Memory B cell (primary cell): ENCODE measurements at regions not wholly inside any gene's neighbourhood (a gene's known extent, or its start where the extent isn't known, plus 50 kb on each side); places are given as distances from the start of the nearest gene placed in this dataset.

Experiments
- ATAC-seq: fragments of 150-1000 bp; cut with Tn5 transposase; 2 replicates; pipeline ENCODE4 v1.10.0; 2021; ENCODE audit warnings: low read depth, mild to moderate bottlenecking, moderate library complexity
- DNase-seq, 2 donors: peaks; one replicate each; pipeline ENCODE4 v3.0.0; 2022; ENCODE audit warnings: low spot score in 2 of 2
- H3K27ac Mint-ChIP-seq: one replicate; pipeline ENCODE4 v1.8.0; 2022; ENCODE audit warnings: mild to moderate bottlenecking, moderate library complexity, mixed read lengths
- H3K27me3 Mint-ChIP-seq: one replicate; pipeline ENCODE4 v1.8.0; 2022; ENCODE audit warnings: mixed read lengths
- H3K36me3 Mint-ChIP-seq: one replicate; pipeline ENCODE4 v1.8.0; 2022; ENCODE audit warnings: mild to moderate bottlenecking, mixed read lengths
- H3K4me1 Mint-ChIP-seq: one replicate; pipeline ENCODE4 v1.8.0; 2022; ENCODE audit warnings: mixed read lengths
- H3K4me3 Mint-ChIP-seq: one replicate; pipeline ENCODE4 v1.8.0; 2022; ENCODE audit warnings: mild to moderate bottlenecking, moderate library complexity, mixed read lengths
- H3K9me3 Mint-ChIP-seq: one replicate; pipeline ENCODE4 v1.8.0; 2022; ENCODE audit warnings: mixed read lengths

DNA sequence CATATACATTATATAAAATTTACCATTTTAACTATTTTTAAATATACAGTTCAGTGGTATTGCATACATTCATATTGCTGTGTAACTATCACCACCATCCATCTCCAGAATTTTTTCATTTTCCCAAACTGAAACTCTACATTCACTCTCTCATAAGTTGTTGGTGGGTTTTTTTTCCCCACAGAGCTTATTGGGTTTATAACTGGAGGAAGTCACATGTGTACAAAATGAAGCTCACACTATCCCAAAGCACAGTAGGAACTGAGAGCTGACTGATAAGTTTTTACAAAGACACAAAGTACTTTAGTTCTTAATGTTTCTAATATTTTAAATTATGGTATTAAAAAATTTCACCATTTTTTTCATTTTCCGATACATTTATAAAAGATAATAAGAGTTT, 78.8 kb upstream of the TNFAIP3 start:
- Mint-ChIP-seq H3K27ac (no peak overlapping the region), H3K36me3 (peaks cover 3% of the 10 kb centered on the region), H3K4me1 (peaks cover 21% of the 10 kb centered on the region), H3K9me3 (peaks cover 3% of the 10 kb centered on the region), H3K4me3 (no peak overlapping the region), H3K27me3 (no peaks in the 10 kb centered on the region)
- ATAC-seq (no peak), DNase-seq (no peak)

DNA sequence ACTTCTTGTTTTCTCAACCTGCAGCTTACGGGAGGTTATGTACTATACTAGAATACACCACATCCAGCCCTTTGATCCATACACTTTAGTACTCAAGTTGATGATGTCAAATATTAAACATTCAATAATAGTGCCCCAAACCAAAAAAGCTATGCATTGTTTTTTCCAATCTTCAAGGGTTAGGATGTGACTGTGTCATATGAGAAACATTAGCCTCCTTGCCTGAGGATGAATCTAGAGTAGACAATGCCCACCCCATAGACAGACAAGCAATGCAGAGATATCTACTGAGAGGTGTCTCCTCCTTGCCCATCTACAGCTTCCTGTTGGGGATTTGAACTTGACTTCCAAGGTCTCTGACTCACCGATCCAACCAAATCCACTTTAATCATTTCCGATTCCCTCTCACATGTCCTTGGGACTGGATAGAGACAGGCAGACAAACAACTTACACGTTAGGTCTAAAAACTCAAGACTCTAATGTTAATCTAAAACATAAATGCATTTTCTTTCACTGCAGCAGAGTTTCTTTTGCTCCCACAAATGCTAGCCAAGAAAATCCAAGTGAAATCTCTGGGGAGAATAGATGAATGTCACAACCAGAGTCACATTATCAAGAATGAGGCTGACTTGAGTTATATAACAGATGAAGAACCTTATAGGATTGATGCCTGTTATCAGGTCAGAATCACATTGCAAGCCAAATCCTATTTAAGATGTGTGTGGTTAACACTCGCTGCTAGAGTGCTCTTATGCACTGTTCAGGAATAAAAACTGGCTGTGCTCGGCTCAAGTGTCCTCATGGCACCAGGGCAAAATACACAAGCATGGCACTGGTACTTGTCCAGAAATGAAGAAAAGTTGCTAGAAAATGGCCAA, 75.5 kb upstream of the TNFAIP3 start:
- no peaks in the 10 kb centered on the region for H3K27me3 Mint-ChIP-seq
- H3K27ac Mint-ChIP-seq = peak overlapping the region; percentile 80
- no peak for ATAC-seq
- no peak for DNase-seq
- H3K4me1 Mint-ChIP-seq = peaks cover 30% of the 10 kb centered on the region
- H3K36me3 Mint-ChIP-seq = peaks cover 3% of the 10 kb centered on the region
- peaks cover 3% of the 10 kb centered on the region for H3K9me3 Mint-ChIP-seq
- H3K4me3 Mint-ChIP-seq = no peak overlapping the region

DNA sequence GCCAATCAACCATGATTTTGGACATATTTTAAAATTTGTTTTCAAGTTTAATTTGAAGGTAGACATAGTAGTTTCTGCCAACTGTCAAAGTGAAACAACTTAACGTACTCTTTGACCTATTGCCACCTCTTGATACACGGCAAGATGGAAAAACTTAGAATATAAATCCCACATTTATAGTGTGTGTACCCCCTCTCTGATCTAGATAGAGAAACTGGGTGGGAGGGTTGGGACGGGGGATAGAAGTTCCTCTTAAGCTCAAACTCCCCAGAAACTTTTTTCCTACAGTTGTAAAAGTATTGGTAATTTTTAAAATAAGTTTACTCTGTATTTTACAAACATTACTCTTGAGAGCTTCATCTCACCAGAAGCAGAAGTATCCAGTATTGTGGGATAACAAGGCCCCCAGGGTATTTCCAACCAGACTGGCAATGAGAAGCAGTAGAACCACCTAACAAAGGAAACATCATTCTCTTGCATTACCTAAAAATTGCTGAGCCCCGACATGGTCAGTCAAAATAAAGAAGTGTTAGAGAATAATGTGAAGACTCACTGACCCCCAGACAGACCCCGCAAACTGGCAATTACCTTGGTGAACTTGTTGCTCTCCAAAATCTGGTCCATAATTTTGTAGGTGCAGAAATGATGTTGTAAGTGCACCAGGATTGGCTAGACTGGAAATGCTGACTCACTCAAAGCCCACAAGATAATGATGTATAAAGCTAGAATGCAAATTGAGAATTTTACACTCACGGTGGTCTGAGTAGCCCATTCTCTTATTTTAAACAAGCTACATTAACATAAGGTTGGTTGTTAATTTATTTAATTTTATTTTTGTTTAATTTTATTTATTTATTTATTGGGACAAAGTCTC, 74.7 kb upstream of the TNFAIP3 start:
- ATAC-seq = peak; percentile 36
- Mint-ChIP-seq H3K4me1 (peaks cover 30% of the 10 kb centered on the region), H3K4me3 (no peak overlapping the region)

DNA sequence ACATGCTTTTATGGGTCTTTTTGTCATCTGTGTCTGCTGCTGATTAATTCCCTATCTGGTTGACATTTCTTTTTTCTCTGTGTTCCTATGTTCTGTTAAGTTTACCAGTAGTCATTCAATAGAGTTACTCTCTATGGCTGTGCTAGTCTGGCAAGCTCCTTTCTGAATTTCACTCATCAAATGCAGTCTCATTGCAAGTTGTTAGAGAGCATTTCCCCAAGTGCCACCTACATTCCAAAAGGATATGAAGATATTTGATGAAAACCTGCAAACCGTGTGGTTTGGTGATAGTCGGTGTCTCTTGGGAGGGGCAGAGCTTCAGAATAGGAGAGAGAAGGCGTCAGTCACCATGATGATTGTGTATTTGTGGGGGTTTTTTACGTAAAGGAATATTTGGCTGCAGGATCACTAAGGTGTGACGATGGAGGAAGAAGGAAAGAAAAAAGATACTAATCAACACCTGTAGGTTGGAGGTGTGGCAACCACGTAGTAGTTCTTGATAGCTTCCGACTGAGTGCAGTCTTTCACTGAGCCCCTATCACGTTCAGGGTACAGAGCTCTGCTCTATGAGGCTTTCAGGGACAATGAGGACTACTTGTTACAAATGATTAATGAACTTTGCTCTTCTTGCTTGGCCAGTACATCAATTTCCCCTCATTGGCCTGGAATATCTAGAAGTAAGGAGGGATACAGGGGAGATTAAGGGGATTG, 73.1 kb upstream of the TNFAIP3 start:
- Mint-ChIP-seq H3K9me3 (peaks cover 1% of the 10 kb centered on the region), H3K27me3 (no peaks in the 10 kb centered on the region), H3K4me3 (no peak overlapping the region), H3K4me1 (peaks cover 30% of the 10 kb centered on the region), H3K36me3 (peaks cover 2% of the 10 kb centered on the region), H3K27ac (no peak overlapping the region)
- no peak for ATAC-seq
- DNase-seq = no peak

More for the DNA sequence above, 74.7 kb upstream of the TNFAIP3 start:
- H3K9me3 Mint-ChIP-seq = peaks cover 3% of the 10 kb centered on the region
- DNase-seq = no peak
- no peaks in the 10 kb centered on the region for H3K27me3 Mint-ChIP-seq
- peaks cover 3% of the 10 kb centered on the region for H3K36me3 Mint-ChIP-seq
- H3K27ac Mint-ChIP-seq = no peak overlapping the region

DNA sequence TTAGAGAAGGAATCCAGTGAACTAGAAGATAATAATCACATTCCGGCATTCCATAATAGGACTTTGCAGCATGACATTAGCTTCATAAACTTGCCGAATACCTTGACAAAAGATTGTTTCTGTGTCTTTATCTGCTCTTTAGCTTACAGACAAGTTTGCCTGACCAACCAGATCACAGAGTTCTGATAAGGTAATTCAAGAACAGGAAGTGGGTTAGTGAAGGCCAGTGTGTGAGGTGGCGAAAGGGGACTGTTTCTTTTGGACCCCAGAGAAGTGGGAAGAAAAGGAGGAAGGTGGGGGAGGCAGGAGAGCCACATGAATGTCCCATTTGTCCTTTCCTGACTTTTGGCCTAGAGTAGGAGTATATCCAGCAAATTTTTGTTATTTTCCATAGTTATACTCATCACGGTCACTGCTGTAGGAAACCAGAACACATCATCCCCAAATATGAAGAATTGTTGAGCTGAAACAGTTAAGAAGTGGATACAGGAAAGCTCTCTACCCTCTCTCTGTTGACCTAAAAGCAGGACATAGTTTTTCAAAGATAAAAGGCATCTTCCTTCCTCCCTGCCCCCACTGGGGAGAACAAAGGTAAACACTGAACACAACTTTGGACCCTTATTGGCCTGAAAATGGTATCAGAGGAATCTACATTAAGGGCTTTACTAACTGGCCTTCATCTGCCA, 72.4 kb upstream of the TNFAIP3 start:
- Mint-ChIP-seq H3K9me3 (no peaks in the 10 kb centered on the region), H3K27ac (no peak overlapping the region), H3K4me1 (peaks cover 30% of the 10 kb centered on the region), H3K36me3 (no peaks in the 10 kb centered on the region), H3K4me3 (no peak overlapping the region), H3K27me3 (no peaks in the 10 kb centered on the region)
- DNase-seq (no peak), ATAC-seq (no peak)

DNA sequence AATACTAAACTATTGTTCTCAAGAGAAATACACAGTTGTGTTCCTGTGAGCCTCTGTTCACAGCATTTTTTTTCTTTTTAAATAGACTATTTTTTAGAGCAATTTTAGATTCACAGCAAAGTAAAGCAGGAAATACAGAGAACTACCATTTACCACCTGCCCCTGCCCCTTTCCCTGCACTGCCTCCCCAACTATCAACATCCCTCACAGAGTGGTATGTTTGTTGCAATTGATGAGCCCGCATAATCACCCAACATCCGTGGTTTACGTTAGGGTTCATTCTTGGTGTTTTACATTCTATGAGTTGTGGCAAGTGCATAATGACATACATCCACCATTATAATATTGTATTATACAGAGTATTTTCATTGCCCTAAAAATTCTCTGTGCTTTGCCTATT, 71.6 kb upstream of the TNFAIP3 start:
- DNase-seq (no peak), ATAC-seq (no peak)
- Mint-ChIP-seq H3K27ac (no peak overlapping the region), H3K4me1 (peaks cover 30% of the 10 kb centered on the region), H3K36me3 (no peaks in the 10 kb centered on the region), H3K27me3 (no peaks in the 10 kb centered on the region), H3K9me3 (no peaks in the 10 kb centered on the region), H3K4me3 (no peak overlapping the region)

DNA sequence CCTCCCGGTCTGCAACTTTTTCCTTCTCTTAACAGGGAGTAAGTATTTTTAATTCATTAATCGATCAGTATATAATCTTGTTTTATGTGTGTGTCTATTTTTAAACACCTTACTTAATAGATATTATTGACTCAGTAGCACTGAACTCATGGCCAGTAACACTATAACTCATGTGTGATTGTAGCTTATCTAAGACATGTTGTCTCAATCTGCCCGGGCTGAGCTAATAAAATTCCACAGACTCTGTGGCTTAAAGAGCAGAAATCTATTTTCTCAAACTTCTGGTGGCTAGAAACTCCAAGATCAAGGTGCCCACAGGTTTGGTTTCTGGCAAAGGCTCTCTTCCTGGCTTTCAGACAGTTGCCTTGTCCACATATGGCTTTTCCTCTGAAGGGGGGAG, 68.8 kb upstream of the TNFAIP3 start:
- no peak for DNase-seq
- Mint-ChIP-seq H3K27me3 (no peaks in the 10 kb centered on the region), H3K9me3 (no peaks in the 10 kb centered on the region), H3K27ac (no peak overlapping the region), H3K36me3 (no peaks in the 10 kb centered on the region), H3K4me3 (no peak overlapping the region), H3K4me1 (peaks cover 20% of the 10 kb centered on the region)
- ATAC-seq = no peak

DNA sequence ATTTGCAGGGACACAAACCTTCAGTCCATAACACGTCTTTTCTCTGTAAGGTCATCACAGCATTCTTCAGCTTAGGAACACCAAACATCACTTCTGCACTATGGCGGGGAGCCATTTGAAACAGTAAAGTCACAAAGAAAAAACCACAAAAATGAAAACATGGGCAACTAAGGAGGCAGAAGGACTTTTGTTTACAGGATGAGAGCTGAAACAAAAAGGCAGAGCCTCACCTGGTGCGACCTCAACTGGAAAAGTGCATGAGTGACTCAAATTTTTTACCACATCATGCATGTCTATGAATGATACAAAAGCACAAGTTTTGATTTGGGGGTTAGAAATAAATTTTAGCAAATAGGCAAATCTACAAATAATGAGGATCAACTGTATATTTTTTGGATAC, 68.2 kb upstream of the TNFAIP3 start:
- Mint-ChIP-seq H3K9me3 (no peaks in the 10 kb centered on the region), H3K27ac (no peak overlapping the region), H3K4me3 (no peak overlapping the region), H3K4me1 (peaks cover 18% of the 10 kb centered on the region), H3K36me3 (no peaks in the 10 kb centered on the region), H3K27me3 (no peaks in the 10 kb centered on the region)
- ATAC-seq (no peak), DNase-seq (no peak)

DNA sequence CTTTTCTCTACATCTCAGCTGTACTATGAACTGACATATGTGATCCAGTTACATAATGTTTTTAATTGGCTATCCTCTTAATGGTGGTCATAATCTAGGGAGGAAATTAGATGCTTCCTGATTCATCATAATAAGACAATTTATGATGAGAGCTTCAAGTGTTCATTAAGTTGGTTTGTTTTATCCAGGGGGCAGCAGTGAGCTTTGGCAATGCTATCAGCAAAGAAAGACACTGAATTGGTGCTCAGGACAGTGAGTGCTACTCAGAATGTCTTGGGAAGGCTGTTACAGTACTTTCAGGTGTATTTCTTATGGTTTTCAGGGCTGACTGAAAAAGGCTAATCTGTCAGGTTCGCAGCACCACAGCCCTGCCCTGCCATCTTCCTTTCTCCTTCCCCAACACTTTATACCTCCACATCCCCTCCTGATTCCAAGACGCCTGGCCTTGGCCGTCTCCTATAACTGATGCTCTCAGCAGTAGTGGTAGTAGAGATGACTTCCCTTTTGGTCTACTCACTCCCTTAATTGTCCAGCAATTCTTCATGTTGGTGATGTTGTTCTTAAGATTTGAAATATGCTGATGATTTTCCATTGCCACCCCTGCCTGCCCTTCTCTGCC, 67.0 kb upstream of the TNFAIP3 start:
- no peaks in the 10 kb centered on the region for H3K9me3 Mint-ChIP-seq
- no peaks in the 10 kb centered on the region for H3K27me3 Mint-ChIP-seq
- ATAC-seq (peak; percentile 90), DNase-seq (peak in 1 of 2 donors; percentile 59)
- H3K4me3 Mint-ChIP-seq = no peak overlapping the region
- peaks cover 10% of the 10 kb centered on the region for H3K4me1 Mint-ChIP-seq
- peak overlapping the region; percentile 36 for H3K27ac Mint-ChIP-seq
- no peaks in the 10 kb centered on the region for H3K36me3 Mint-ChIP-seq

DNA sequence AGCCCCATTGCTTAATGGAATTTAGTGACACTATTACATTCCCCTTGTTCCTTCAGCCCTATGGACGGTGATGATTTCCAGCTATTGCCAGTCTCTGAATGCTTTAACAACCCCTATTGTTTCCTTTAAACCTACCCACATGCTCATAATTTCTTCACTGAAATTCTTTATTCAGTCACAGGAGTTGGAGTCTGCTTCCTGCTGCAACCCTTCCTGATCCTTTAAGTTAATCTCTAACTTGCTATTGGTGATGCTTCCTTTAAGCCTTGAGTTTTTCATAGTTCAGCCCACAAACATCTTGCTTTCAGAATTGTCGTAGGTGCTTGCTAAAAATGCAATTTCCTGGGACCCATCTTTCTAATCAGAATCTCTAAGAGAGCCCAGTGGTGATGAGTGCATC, 66.3 kb upstream of the TNFAIP3 start:
- DNase-seq (no peak), ATAC-seq (no peak)
- Mint-ChIP-seq H3K36me3 (no peaks in the 10 kb centered on the region), H3K4me3 (no peak overlapping the region), H3K27me3 (no peaks in the 10 kb centered on the region), H3K4me1 (peaks cover 10% of the 10 kb centered on the region), H3K27ac (peak overlapping the region; percentile 75), H3K9me3 (no peaks in the 10 kb centered on the region)

DNA sequence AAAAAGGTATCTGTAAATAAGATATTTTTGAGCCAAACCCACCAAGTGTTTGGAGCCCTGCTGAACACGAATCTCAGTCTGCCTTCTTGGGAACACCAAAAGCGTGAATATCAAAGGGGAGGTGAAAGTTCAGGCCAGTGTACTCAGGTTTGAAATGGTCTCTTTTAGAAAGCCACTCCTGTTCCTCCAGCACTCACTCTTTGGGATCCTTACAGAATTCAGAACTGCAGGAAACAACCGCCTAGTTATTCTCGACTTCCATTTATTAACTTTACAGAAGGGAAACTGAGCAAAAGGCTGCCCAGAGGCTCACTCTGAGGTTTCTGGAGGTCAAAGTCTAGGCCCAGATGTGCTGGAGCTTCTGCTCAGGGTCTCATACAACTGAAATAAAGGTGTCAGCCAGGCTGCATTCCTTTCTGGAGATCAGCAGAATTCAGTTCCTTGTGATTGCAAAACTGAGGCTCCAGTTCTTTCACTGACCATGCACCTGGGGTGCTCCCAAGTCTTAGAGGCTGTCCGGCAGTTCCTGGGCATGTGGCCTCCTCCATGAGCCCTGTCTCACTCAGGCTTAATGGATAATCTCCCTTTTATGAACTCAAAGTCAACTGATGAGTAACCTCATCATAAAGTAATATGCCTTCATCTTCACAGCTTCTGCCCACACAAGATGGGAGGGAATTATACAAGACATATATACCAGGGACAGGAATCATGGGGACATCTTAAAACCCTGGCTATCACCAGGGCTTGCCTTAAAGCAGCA, 65.5 kb upstream of the TNFAIP3 start:
- Mint-ChIP-seq H3K4me1 (peaks cover 10% of the 10 kb centered on the region), H3K27ac (peak overlapping the region; percentile 75), H3K9me3 (no peaks in the 10 kb centered on the region), H3K27me3 (no peaks in the 10 kb centered on the region), H3K4me3 (no peak overlapping the region), H3K36me3 (no peaks in the 10 kb centered on the region)
- DNase-seq (no peak), ATAC-seq (no peak)

DNA sequence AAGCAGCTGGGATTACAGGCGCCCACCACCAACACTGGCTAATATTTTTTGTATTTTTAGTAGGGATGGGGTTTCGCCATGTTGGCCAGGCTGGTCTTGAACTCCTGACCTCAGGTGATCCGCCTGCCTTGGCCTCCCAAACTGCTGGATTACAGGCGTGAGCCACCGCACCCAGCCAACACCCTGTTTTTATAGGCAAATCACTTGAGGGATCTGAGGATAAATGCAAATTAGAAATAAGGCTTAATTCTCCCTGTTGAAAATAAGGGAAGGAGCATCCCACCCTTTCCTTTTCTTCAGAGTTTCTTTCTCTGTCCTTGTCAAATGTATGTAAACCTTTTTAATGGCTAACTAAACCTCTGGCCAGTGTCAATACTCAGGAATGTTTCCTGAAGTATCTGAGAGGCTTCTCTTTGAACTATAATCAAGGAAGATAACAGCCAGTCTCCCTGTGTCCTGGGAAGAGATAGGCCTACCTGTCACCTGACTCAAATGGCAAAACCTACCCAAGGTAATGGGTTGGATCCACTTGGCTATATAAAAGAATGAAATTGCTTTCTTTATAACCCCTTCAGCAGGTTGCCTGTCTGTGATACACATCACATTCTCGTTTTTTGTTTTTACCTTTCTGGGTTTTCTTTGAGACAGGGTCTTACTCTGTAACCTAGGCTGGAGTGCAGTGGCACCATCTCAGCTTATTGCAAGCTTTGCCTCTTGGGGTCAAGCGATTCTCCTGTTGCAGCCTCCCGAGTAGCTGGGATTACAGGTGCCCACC, 64.5 kb upstream of the TNFAIP3 start:
- Mint-ChIP-seq H3K4me3 (no peak overlapping the region), H3K4me1 (peaks cover 10% of the 10 kb centered on the region)
- no peak for ATAC-seq

More for the DNA sequence above, 64.5 kb upstream of the TNFAIP3 start:
- Mint-ChIP-seq H3K9me3 (no peaks in the 10 kb centered on the region), H3K27me3 (no peaks in the 10 kb centered on the region), H3K27ac (no peak overlapping the region), H3K36me3 (no peaks in the 10 kb centered on the region)
- DNase-seq = no peak
